IMR-90 (cell line): ENCODE measurements at regions not wholly inside any gene's neighbourhood (a gene's known extent, or its start where the extent isn't known, plus 50 kb on each side); places are given as distances from the start of the nearest gene placed in this dataset.
A peak's percentile ranks its signal among the peaks of the same experiment; 100 is the strongest.

Source experiments
- ATAC-seq: fragments of 200-7000 bp; cut with Tn5 transposase; 2 replicates; pipeline ENCODE4 v1.9.1; 2020; ENCODE audit warnings: low read depth, mild to moderate bottlenecking, moderate library complexity
- BruUV-seq: library from RNA; stranded (reverse); fragments of 400-500 nt; replicated peaks from 2 replicates; lab custom pipeline; 2021; lab: Mats Ljungman, UMichigan
- CTCF ChIA-PET: fragments of 300-600 bp; formaldehyde crosslinking; extraction: SDS; loops from one replicate; lab custom pipeline; 2021; ENCODE audit warnings: antibody characterized with exemption; lab: Yijun Ruan, JAX
- POLR2A ChIA-PET: fragments of 300-600 bp; sonication (Branson Sonifier 250); formaldehyde crosslinking; loops from one replicate; lab custom pipeline; 2022; ENCODE audit warnings: antibody characterized with exemption; ENCODE audit not compliant: unreplicated experiment; lab: Charles Lee
- DNase-seq: peaks from one replicate; pipeline ENCODE4 v3.0.0; 2013
- H2AFZ ChIP-seq: replicated peaks from 2 replicates; pipeline ENCODE3; 2013; ENCODE audit warnings: low read length, mild to moderate bottlenecking; ENCODE audit not compliant: poor library complexity
- H2AK5ac ChIP-seq: 2 replicates; pipeline ENCODE4 v1.6.1; 2013; ENCODE audit warnings: low read depth, low read length, inconsistent platforms
- H2AK9ac ChIP-seq: replicated peaks from 2 replicates; pipeline ENCODE3; 2013; ENCODE audit warnings: mild to moderate bottlenecking, low read depth, low read length, moderate library complexity; ENCODE audit not compliant: poor library complexity
- H2BK120ac ChIP-seq: 2 replicates; pipeline ENCODE4 v1.6.1; 2013; ENCODE audit warnings: low read depth, low read length, inconsistent platforms
- H2BK15ac ChIP-seq: 3 replicates; pipeline ENCODE4 v1.6.1; 2013; ENCODE audit warnings: low read depth, low read length, inconsistent platforms
- H2BK20ac ChIP-seq: 2 replicates; pipeline ENCODE4 v1.6.1; 2013; ENCODE audit warnings: low read depth, mild to moderate bottlenecking, inconsistent platforms, low read length, moderate library complexity
- H2BK5ac ChIP-seq: 2 replicates; pipeline ENCODE4 v1.6.1; 2013; ENCODE audit warnings: mild to moderate bottlenecking, low read depth, low read length, inconsistent platforms; ENCODE audit not compliant: poor library complexity, severe bottlenecking
- H3K14ac ChIP-seq: replicated peaks from 2 replicates; pipeline ENCODE4 v1.6.1; 2013; ENCODE audit warnings: low read depth, low read length, inconsistent platforms
- H3K18ac ChIP-seq: 2 replicates; pipeline ENCODE4 v1.6.1; 2013; ENCODE audit warnings: low read depth, low read length, control low read depth
- H3K23ac ChIP-seq: 2 replicates; pipeline ENCODE4 v1.6.1; 2013; ENCODE audit warnings: low read depth, low read length, inconsistent platforms
- H3K27ac ChIP-seq: 2 replicates; pipeline ENCODE4 v1.5.1; 2013; ENCODE audit warnings: mild to moderate bottlenecking, control low read depth, low read length; ENCODE audit not compliant: insufficient read depth
- H3K27me3 ChIP-seq: 2 replicates; pipeline ENCODE4 v1.6.1; 2013; ENCODE audit warnings: low read length; ENCODE audit not compliant: control insufficient read depth, insufficient read depth
- H3K36me3 ChIP-seq: 2 replicates; pipeline ENCODE4 v1.6.1; 2013; ENCODE audit warnings: low read length, mixed read lengths; ENCODE audit not compliant: control insufficient read depth, insufficient read depth
- H3K4ac ChIP-seq: 2 replicates; pipeline ENCODE4 v1.6.1; 2013; ENCODE audit warnings: low read depth, low read length, inconsistent platforms
- H3K4me1 ChIP-seq: 2 replicates; pipeline ENCODE4 v1.6.1; 2013; ENCODE audit warnings: low read length, mixed read lengths; ENCODE audit not compliant: control insufficient read depth, insufficient read depth
- H3K4me2 ChIP-seq: 2 replicates; pipeline ENCODE4 v1.6.1; 2013; ENCODE audit warnings: low read depth, mild to moderate bottlenecking, control low read depth, low read length, moderate library complexity
- H3K4me3 ChIP-seq: 2 replicates; pipeline ENCODE4 v1.5.1; 2013; ENCODE audit warnings: low read depth, mild to moderate bottlenecking, control low read depth, low read length, moderate library complexity; ENCODE audit not compliant: insufficient read depth
- H3K56ac ChIP-seq: 2 replicates; pipeline ENCODE4 v1.6.1; 2013; ENCODE audit warnings: low read length, inconsistent platforms; ENCODE audit not compliant: insufficient read depth; ENCODE audit errors: extremely low read depth
- H3K79me1 ChIP-seq, 2 experiments: 2 replicates each; pipeline ENCODE4 v1.6.1; 2013; ENCODE audit warnings: low read length in 2 of 2, inconsistent platforms in 1 of 2, low read depth in 1 of 2
- H3K9ac ChIP-seq: 2 replicates; pipeline ENCODE4 v1.6.1; 2013; ENCODE audit warnings: low read depth, low read length, control low read depth
- H3K9me1 ChIP-seq: 2 replicates; pipeline ENCODE4 v1.6.1; 2013; ENCODE audit warnings: low read length, inconsistent platforms; ENCODE audit not compliant: insufficient read depth
- H3K9me3 ChIP-seq: 2 replicates; pipeline ENCODE4 v1.6.1; 2013; ENCODE audit warnings: low read length; ENCODE audit not compliant: control insufficient read depth, insufficient read depth
- H4K20me1 ChIP-seq: 2 replicates; pipeline ENCODE4 v1.6.1; 2013; ENCODE audit warnings: low read length, inconsistent platforms; ENCODE audit not compliant: insufficient read depth
- H4K5ac ChIP-seq: 2 replicates; pipeline ENCODE4 v1.6.1; 2013; ENCODE audit warnings: mild to moderate bottlenecking, low read depth, low read length, control low read depth
- H4K8ac ChIP-seq, 2 experiments: 2 replicates each; pipeline ENCODE4 v1.6.1; 2013; ENCODE audit warnings: low read depth in 2 of 2, low read length in 2 of 2, control low read depth in 1 of 2, inconsistent platforms in 1 of 2
- H4K91ac ChIP-seq: 2 replicates; pipeline ENCODE4 v1.6.1; 2013; ENCODE audit warnings: low read depth, low read length, inconsistent platforms; ENCODE audit not compliant: insufficient read depth
- BHLHE40 ChIP-seq: fragments of 150-350 bp; IDR thresholded peaks from 2 replicates; pipeline ENCODE4 v1.6.1; 2016; ENCODE audit warnings: mild to moderate bottlenecking, low read depth, low read length
- CEBPB ChIP-seq: IDR thresholded peaks from 2 replicates; pipeline ENCODE4 v1.6.1; 2012; ENCODE audit warnings: low read depth, low read length, improper control_type of control experiment
- CHD1 ChIP-seq: IDR thresholded peaks from 2 replicates; pipeline ENCODE4 v1.6.1; 2012; ENCODE audit warnings: low read depth, low read length, improper control_type of control experiment
- FOS ChIP-seq: fragments of 150-350 bp; IDR thresholded peaks from 2 replicates; pipeline ENCODE4 v1.6.1; 2016; ENCODE audit warnings: low read depth, low read length
- MAFK ChIP-seq: IDR thresholded peaks from 2 replicates; pipeline ENCODE4 v1.6.1; 2012; ENCODE audit warnings: low read depth, low read length, improper control_type of control experiment
- MAZ ChIP-seq: IDR thresholded peaks from 2 replicates; pipeline ENCODE4 v1.6.1; 2012; ENCODE audit warnings: low read depth, mild to moderate bottlenecking, low read length, improper control_type of control experiment, moderate library complexity, borderline replicate concordance
- MXI1 ChIP-seq: IDR thresholded peaks from 2 replicates; pipeline ENCODE4 v1.6.1; 2012; ENCODE audit warnings: low read depth, mild to moderate bottlenecking, low read length, moderate library complexity, borderline replicate concordance
- NFE2L2 ChIP-seq: fragments of 150-350 bp; IDR thresholded peaks from 2 replicates; pipeline ENCODE4 v1.6.1; 2016; ENCODE audit warnings: low read depth, mild to moderate bottlenecking, low read length
- POLR2A ChIP-seq: IDR thresholded peaks from 2 replicates; pipeline ENCODE4 v1.6.1; 2012; ENCODE audit warnings: mild to moderate bottlenecking, low read depth, low read length
- RAD21 ChIP-seq: IDR thresholded peaks from 2 replicates; pipeline ENCODE4 v1.6.1; 2012; ENCODE audit warnings: low read length, improper control_type of control experiment
- RCOR1 ChIP-seq: IDR thresholded peaks from 2 replicates; pipeline ENCODE4 v1.6.1; 2012; ENCODE audit warnings: mild to moderate bottlenecking, low read length, improper control_type of control experiment; ENCODE audit not compliant: insufficient replicate concordance
- RFX5 ChIP-seq: IDR thresholded peaks from 2 replicates; pipeline ENCODE4 v1.8.0; 2012; ENCODE audit warnings: low read depth, mild to moderate bottlenecking, low read length, moderate library complexity
- SMC3 ChIP-seq: fragments of 150-350 bp; IDR thresholded peaks from 2 replicates; pipeline ENCODE4 v1.6.1; 2016; ENCODE audit warnings: low read depth, mild to moderate bottlenecking, antibody characterized with exemption, low read length, moderate library complexity
- USF2 ChIP-seq: fragments of 150-350 bp; IDR thresholded peaks from 2 replicates; pipeline ENCODE4 v1.6.1; 2017; ENCODE audit warnings: mild to moderate bottlenecking, antibody characterized with exemption, low read length, low read depth
- WGBS, 2 experiments: methylation state at CpG; one replicate each; pipeline versions ENCODE4 v1.1.5 to v1.1.7; 2013; ENCODE audit warnings: missing lambda C conversion rate in 2 of 2; ENCODE audit not compliant: insufficient read length in 1 of 2; ENCODE audit errors: extremely low coverage in 2 of 2; 5-methylcytosine and 5-hydroxymethylcytosine counted together
- dilution Hi-C: fragments of 300-500 bp; cut with HindIII; formaldehyde crosslinking; loops from one replicate; pipeline ENCODE4 v1.14.3; 2018; ENCODE audit warnings: low sequenced_read_pairs; ENCODE audit not compliant: unreplicated experiment
- in situ Hi-C: fragments of 300-500 bp; cut with MboI; formaldehyde crosslinking; loops from 3 replicates; pipeline ENCODE4 v1.14.3; 2019; ENCODE audit warnings: low sequenced_read_pairs, inconsistent platforms, mixed read lengths
- intact Hi-C: fragments of 100-400 bp; cut with micrococcal nuclease; formaldehyde crosslinking; loops from 2 replicates; pipeline ENCODE4 v1.10.0; 2022
- TF ChIP-seq, protein P1 (sequence below): conservative IDR thresholded peaks from 2 replicates; pipeline ENCODE4 v1.5.1; 2012; ENCODE audit warnings: mild to moderate bottlenecking, low read depth, low read length, improper control_type of control experiment
- TF ChIP-seq, protein P2 (sequence below): fragments of 150-350 bp; IDR thresholded peaks from 2 replicates; pipeline ENCODE4 v1.6.1; 2016; ENCODE audit warnings: low read depth, mild to moderate bottlenecking, low read length, moderate library complexity, borderline replicate concordance

DNA sequence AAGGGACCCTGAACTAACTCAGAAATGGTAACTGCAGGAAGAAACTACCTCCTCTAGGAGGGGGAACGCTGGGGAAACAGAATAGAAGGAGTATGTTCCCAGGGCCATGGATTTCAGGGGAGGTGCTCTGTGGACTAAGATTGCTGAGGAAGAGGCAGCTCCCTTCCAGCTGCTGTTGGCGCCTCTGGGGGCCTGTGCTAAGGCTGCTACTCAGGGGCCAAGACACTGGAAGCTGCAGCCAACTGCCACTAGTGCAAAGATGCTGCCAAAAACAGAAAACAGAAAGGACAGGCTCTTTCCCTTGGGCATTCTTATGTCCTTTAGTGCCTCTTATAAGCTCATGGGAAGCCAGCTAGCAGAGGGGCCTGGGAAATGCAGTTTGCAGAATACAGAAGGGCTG, 58.0 kb upstream of the SGIP1 start:
- in situ Hi-C loops: no loop called here
- Histone ChIP-seq H4K91ac (no peak overlapping the region), H3K9ac (no peak overlapping the region), H4K8ac (no peak overlapping the region), H3K4me1 (peaks cover 2% of the 10 kb centered on the region; the same call in 1 of the 2 replicates), H3K27ac (no peak overlapping the region), H3K4me3 (no peak overlapping the region), H3K23ac (no peak overlapping the region), H2BK120ac (no peak overlapping the region), H3K4ac (no peak overlapping the region), H2AFZ (no peak overlapping the region), H2AK5ac (no peak overlapping the region), H4K20me1 (no peaks in the 10 kb centered on the region), H2BK20ac (no peak overlapping the region), H3K4me2 (no peak overlapping the region), H3K56ac (no peak overlapping the region), H3K79me1 (no peaks in the 10 kb centered on the region), H3K36me3 (no peaks in the 10 kb centered on the region), H3K9me1 (no peaks in the 10 kb centered on the region), H3K18ac (no peak overlapping the region), H2BK15ac (no peak overlapping the region), H2BK5ac (no peak overlapping the region), H3K27me3 (no peaks in the 10 kb centered on the region), H3K9me3 (peaks cover 3% of the 10 kb centered on the region; the same call in 1 of the 2 replicates), H2AK9ac (no peak overlapping the region), H3K14ac (no peak overlapping the region), H4K5ac (0 out of 2 replicates have a peak overlapping the region, but pooled peaks have one; percentile 7)
- intact Hi-C loops: no loop called here
- no peak for TF ChIP-seq USF2
- no peak for TF ChIP-seq MAFK
- TF ChIP-seq BHLHE40: no peak
- TF ChIP-seq FOS: no peak
- TF ChIP-seq, protein P1, sequence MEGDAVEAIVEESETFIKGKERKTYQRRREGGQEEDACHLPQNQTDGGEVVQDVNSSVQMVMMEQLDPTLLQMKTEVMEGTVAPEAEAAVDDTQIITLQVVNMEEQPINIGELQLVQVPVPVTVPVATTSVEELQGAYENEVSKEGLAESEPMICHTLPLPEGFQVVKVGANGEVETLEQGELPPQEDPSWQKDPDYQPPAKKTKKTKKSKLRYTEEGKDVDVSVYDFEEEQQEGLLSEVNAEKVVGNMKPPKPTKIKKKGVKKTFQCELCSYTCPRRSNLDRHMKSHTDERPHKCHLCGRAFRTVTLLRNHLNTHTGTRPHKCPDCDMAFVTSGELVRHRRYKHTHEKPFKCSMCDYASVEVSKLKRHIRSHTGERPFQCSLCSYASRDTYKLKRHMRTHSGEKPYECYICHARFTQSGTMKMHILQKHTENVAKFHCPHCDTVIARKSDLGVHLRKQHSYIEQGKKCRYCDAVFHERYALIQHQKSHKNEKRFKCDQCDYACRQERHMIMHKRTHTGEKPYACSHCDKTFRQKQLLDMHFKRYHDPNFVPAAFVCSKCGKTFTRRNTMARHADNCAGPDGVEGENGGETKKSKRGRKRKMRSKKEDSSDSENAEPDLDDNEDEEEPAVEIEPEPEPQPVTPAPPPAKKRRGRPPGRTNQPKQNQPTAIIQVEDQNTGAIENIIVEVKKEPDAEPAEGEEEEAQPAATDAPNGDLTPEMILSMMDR: no peak
- no peak for TF ChIP-seq MXI1
- no peak for TF ChIP-seq RFX5
- TF ChIP-seq RAD21: no peak
- no peak for TF ChIP-seq SMC3
- no peak for TF ChIP-seq MAZ
- TF ChIP-seq CHD1: no peak
- no peak for TF ChIP-seq POLR2A
- no peak for TF ChIP-seq CEBPB
- TF ChIP-seq NFE2L2: no peak
- TF ChIP-seq RCOR1: no peak
- TF ChIP-seq, protein P2, sequence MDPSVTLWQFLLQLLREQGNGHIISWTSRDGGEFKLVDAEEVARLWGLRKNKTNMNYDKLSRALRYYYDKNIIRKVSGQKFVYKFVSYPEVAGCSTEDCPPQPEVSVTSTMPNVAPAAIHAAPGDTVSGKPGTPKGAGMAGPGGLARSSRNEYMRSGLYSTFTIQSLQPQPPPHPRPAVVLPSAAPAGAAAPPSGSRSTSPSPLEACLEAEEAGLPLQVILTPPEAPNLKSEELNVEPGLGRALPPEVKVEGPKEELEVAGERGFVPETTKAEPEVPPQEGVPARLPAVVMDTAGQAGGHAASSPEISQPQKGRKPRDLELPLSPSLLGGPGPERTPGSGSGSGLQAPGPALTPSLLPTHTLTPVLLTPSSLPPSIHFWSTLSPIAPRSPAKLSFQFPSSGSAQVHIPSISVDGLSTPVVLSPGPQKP: no peak
- ATAC-seq (no peak), DNase-seq (no peak)
- BruUV-seq: no TSS peak
- dilution Hi-C loops: no loop called here
- WGBS, 2 experiments: no CpG with 5 or more reads among the region's 2 CpGs
- CTCF ChIA-PET: no interaction called here
- POLR2A ChIA-PET: no interaction called here
